Panc1 (cell line): ENCODE measurements at regions not wholly inside any gene's neighbourhood (a gene's known extent, or its start where the extent isn't known, plus 50 kb on each side); places are given as distances from the start of the nearest gene placed in this dataset.

Source experiments
- ATAC-seq: fragments of 200-7000 bp; cut with Tn5 transposase; 2 replicates; pipeline ENCODE4 v1.9.1; 2020; ENCODE audit warnings: mild to moderate bottlenecking, moderate library complexity
- BruUV-seq: library from RNA; stranded (reverse); fragments of 400-500 nt; replicated peaks from 2 replicates; lab custom pipeline; 2021; lab: Mats Ljungman, UMichigan
- CTCF ChIA-PET: fragments of 300-600 bp; sonication (Branson Sonifier 250); formaldehyde crosslinking; loops from one replicate; lab custom pipeline; 2022; ENCODE audit warnings: antibody characterized with exemption; lab: Charles Lee
- POLR2A ChIA-PET: fragments of 300-600 bp; sonication (Branson Sonifier 250); formaldehyde crosslinking; loops from one replicate; lab custom pipeline; 2022; ENCODE audit warnings: antibody characterized with exemption; lab: Charles Lee
- DNase-seq: peaks from one replicate; pipeline ENCODE4 v3.0.0-alpha.2; 2010; ENCODE audit warnings: low read depth, low spot score
- H3K27ac ChIP-seq: 2 replicates; pipeline ENCODE4 v1.5.1; 2011; ENCODE audit warnings: mild to moderate bottlenecking, low read length, inconsistent platforms
- H3K27me3 ChIP-seq: fragments of 200-500 bp; sonication (Bioruptor generic); 2 replicates; pipeline ENCODE4 v1.6.0; 2014; ENCODE audit warnings: low read length, inconsistent platforms; ENCODE audit not compliant: control insufficient read depth, insufficient read depth
- H3K36me3 ChIP-seq: fragments of 200-500 bp; sonication (Bioruptor generic); 2 replicates; pipeline ENCODE4 v1.5.1; 2014; ENCODE audit warnings: inconsistent platforms, mild to moderate bottlenecking, low read length, moderate library complexity; ENCODE audit not compliant: control insufficient read depth, insufficient read depth
- H3K4me1 ChIP-seq: 2 replicates; pipeline ENCODE4 v1.5.1; 2011; ENCODE audit warnings: inconsistent platforms, mild to moderate bottlenecking, low read length, moderate library complexity; ENCODE audit not compliant: control insufficient read depth, insufficient read depth
- H3K4me3 ChIP-seq, 2 experiments: 2 replicates each; pipeline ENCODE4 v1.5.1; 2011 to 2012; ENCODE audit warnings: low read depth in 2 of 2, low read length in 2 of 2, mild to moderate bottlenecking in 2 of 2, inconsistent platforms in 1 of 2, moderate library complexity in 1 of 2
- H3K9me3 ChIP-seq: fragments of 200-500 bp; sonication (Bioruptor generic); 2 replicates; pipeline ENCODE4 v1.5.1; 2014; ENCODE audit warnings: low read depth, mild to moderate bottlenecking, inconsistent platforms, low read length, moderate library complexity; ENCODE audit not compliant: control insufficient read depth, insufficient read depth
- POLR2AphosphoS5 ChIP-seq: IDR thresholded peaks from 2 replicates; pipeline ENCODE4 v1.6.1; 2012; ENCODE audit warnings: mild to moderate bottlenecking, low read depth, low read length, moderate library complexity
- SIN3A ChIP-seq: IDR thresholded peaks from 2 replicates; pipeline ENCODE4 v1.6.1; 2012; ENCODE audit warnings: low read depth, mild to moderate bottlenecking, low read length, moderate library complexity, borderline replicate concordance; ENCODE audit not compliant: insufficient read depth
- TCF7L2 ChIP-seq: IDR thresholded peaks from 2 replicates; pipeline ENCODE4 v1.6.1; 2011; ENCODE audit warnings: mild to moderate bottlenecking, low read depth, low read length, inconsistent platforms
- in situ Hi-C: cut with HindIII; loops from 2 replicates; pipeline ENCODE4 v1.10.0; 2016; ENCODE audit warnings: low sequenced_read_pairs, low pct_unique_long_range_greater_than_20kb
- intact Hi-C: fragments of 100-400 bp; cut with micrococcal nuclease; formaldehyde crosslinking; loops from one replicate; pipeline ENCODE4 v1.10.0; 2022; ENCODE audit not compliant: unreplicated experiment
- TF ChIP-seq, protein P1 (sequence below): fragments of 450-650 bp; IDR thresholded peaks from 2 replicates; pipeline ENCODE4 v1.5.1; 2017; ENCODE audit warnings: mild to moderate bottlenecking
- TF ChIP-seq, protein P2 (sequence below), 2 experiments: IDR thresholded peaks; 2 replicates each; pipeline ENCODE4 v1.6.1; 2011 to 2012; ENCODE audit warnings: low read depth in 2 of 2, control low read depth in 1 of 2, low read length in 1 of 2, mild to moderate bottlenecking in 1 of 2, moderate library complexity in 1 of 2; ENCODE audit not compliant: insufficient read depth in 1 of 2

DNA sequence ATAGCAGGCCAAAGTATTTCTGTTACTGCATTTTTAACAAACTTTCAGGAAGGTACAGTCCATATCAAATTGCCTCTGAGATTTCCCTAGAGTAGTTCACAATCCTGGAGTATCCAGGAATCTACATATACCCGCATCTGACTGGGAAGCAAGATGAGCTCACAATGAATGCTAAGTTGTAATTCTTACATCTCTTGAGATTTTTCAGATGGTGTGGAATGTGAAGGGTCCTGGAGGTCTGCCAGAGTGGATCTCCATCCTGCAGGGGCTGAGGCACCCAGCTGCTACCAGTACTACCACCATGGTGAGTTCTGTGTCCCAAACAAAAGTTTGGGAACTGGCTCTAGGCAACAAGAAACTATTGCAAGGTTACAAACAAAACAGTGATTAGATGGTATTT lies 156.7 kb upstream of the CCDC54 start:
- intact Hi-C loops (no loop called here), in situ Hi-C loops (no loop called here)
- no TSS peak for BruUV-seq
- ChIA-PET CTCF (interaction anchor here (0.6 kb wide), 1 partner anchor 19 kb away, joined by 3 read pairs; no protein-coding TSS in a partner anchor), POLR2A (no interaction called here)
- TF ChIP-seq POLR2AphosphoS5 (no peak), TCF7L2 (no peak), SIN3A (no peak)
- TF ChIP-seq, protein P1, sequence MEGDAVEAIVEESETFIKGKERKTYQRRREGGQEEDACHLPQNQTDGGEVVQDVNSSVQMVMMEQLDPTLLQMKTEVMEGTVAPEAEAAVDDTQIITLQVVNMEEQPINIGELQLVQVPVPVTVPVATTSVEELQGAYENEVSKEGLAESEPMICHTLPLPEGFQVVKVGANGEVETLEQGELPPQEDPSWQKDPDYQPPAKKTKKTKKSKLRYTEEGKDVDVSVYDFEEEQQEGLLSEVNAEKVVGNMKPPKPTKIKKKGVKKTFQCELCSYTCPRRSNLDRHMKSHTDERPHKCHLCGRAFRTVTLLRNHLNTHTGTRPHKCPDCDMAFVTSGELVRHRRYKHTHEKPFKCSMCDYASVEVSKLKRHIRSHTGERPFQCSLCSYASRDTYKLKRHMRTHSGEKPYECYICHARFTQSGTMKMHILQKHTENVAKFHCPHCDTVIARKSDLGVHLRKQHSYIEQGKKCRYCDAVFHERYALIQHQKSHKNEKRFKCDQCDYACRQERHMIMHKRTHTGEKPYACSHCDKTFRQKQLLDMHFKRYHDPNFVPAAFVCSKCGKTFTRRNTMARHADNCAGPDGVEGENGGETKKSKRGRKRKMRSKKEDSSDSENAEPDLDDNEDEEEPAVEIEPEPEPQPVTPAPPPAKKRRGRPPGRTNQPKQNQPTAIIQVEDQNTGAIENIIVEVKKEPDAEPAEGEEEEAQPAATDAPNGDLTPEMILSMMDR, result no peak
- TF ChIP-seq, protein P2, sequence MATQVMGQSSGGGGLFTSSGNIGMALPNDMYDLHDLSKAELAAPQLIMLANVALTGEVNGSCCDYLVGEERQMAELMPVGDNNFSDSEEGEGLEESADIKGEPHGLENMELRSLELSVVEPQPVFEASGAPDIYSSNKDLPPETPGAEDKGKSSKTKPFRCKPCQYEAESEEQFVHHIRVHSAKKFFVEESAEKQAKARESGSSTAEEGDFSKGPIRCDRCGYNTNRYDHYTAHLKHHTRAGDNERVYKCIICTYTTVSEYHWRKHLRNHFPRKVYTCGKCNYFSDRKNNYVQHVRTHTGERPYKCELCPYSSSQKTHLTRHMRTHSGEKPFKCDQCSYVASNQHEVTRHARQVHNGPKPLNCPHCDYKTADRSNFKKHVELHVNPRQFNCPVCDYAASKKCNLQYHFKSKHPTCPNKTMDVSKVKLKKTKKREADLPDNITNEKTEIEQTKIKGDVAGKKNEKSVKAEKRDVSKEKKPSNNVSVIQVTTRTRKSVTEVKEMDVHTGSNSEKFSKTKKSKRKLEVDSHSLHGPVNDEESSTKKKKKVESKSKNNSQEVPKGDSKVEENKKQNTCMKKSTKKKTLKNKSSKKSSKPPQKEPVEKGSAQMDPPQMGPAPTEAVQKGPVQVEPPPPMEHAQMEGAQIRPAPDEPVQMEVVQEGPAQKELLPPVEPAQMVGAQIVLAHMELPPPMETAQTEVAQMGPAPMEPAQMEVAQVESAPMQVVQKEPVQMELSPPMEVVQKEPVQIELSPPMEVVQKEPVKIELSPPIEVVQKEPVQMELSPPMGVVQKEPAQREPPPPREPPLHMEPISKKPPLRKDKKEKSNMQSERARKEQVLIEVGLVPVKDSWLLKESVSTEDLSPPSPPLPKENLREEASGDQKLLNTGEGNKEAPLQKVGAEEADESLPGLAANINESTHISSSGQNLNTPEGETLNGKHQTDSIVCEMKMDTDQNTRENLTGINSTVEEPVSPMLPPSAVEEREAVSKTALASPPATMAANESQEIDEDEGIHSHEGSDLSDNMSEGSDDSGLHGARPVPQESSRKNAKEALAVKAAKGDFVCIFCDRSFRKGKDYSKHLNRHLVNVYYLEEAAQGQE (IDR thresholded peaks at IDR 0.05; ENCODE audit: insufficient read depth in 1 of 2, low read depth in 2 of 2, low read length in 1 of 2), result no peak
- no peak for DNase-seq
- H3K4me3 ChIP-seq, result no peak overlapping the region
- H3K4me1 ChIP-seq, result no peaks in the 10 kb centered on the region
- no peaks in the 10 kb centered on the region for H3K36me3 ChIP-seq
- no peak overlapping the region for H3K27ac ChIP-seq
- ATAC-seq, result no peak
- no peaks in the 10 kb centered on the region for H3K27me3 ChIP-seq
- no peaks in the 10 kb centered on the region for H3K9me3 ChIP-seq

DNA sequence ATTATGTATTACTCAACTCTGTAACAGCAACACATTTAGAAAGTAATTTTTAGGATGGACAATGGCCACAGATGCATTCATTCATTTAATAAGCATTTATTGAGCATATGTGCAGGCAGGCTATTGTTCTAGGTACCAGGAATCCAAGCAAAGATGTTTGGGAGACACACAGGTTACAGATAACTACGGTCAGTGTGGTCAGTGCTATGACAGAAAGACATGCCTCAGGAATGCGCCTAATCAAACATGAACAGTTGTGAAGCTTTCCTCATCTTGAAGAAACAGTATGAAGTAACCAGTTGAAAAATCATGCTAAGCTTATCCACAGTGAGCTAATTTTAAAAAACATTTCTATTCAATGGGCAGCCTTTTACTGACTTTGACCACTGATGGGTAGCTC lies 155.4 kb upstream of the CCDC54 start:
- no peak overlapping the region for H3K4me3 ChIP-seq
- no peaks in the 10 kb centered on the region for H3K9me3 ChIP-seq
- no peaks in the 10 kb centered on the region for H3K4me1 ChIP-seq
- H3K27ac ChIP-seq, result no peak overlapping the region
- in situ Hi-C loops, result no loop called here
- CTCF ChIA-PET, result no interaction called here
- no peaks in the 10 kb centered on the region for H3K36me3 ChIP-seq
- no peak for DNase-seq
- no peak for TF ChIP-seq POLR2AphosphoS5
- intact Hi-C loops, result no loop called here
- ATAC-seq, result no peak
- BruUV-seq, result no TSS peak
- no peaks in the 10 kb centered on the region for H3K27me3 ChIP-seq
- POLR2A ChIA-PET, result no interaction called here

DNA sequence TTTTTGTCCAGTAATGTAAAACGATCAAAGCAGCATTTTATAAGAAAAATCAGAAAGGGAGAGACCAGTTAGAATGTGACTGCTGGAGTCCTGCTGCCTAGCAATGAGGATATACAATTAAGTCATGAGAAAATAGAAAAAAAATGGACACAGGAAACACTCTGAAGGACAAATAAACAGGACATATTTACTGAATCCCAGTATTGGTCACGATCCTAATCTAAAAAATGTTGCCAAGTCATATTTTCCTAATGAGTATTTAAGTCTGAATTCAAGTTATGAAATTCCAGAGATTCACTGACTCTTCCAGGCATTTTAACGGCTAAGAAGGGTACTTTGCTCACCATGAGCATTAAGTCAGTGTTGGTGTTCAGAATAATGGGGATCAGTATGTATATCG lies 154.3 kb upstream of the CCDC54 start:
- no TSS peak for BruUV-seq
- in situ Hi-C loops (no loop called here), intact Hi-C loops (no loop called here)
- CTCF ChIA-PET, result no interaction called here
- ATAC-seq (no peak), DNase-seq (no peak)
- Histone ChIP-seq H3K27ac (no peak overlapping the region), H3K36me3 (no peaks in the 10 kb centered on the region), H3K9me3 (no peaks in the 10 kb centered on the region), H3K4me3 (no peak overlapping the region), H3K27me3 (no peaks in the 10 kb centered on the region), H3K4me1 (no peaks in the 10 kb centered on the region)
- POLR2A ChIA-PET, result no interaction called here
- TF ChIP-seq, protein P1, result no peak
- TF ChIP-seq SIN3A (no peak), POLR2AphosphoS5 (no peak), TCF7L2 (no peak)
- TF ChIP-seq, protein P2 (IDR thresholded peaks at IDR 0.05; ENCODE audit: insufficient read depth in 1 of 2, low read depth in 2 of 2, low read length in 1 of 2), result no peak
